Activated effector memory CD4-positive, alpha-beta T cell treated with anti-CD3 and anti-CD28 coated beads, Interleukin-2, amount 50 U/mL, for 16 hours (primary cell): ENCODE measurements at regions not wholly inside any gene's neighbourhood (a gene's known extent, or its start where the extent isn't known, plus 50 kb on each side); places are given as distances from the start of the nearest gene placed in this dataset.
A peak's percentile ranks its signal among the peaks of the same experiment; 100 is the strongest.

ENCODE experiments used
- DNase-seq: peaks from one replicate; pipeline ENCODE4 v3.0.0-alpha.2; 2020

- DNase-seq: no peak
Measured at GRCh38 chr11:104652996-104653395, 245.3 kb downstream of the CASP12 start.

- no peak for DNase-seq
Measured at GRCh38 chr11:104650234-104650633, 248.0 kb downstream of the CASP12 start.

GRCh38 chr11:104649002-104649401 is 249.3 kb downstream of the CASP12 start:
- DNase-seq: no peak

- no peak for DNase-seq
Measured at GRCh38 chr11:104645261-104646222, 252.7 kb downstream of the CASP12 start.

GRCh38 chr11:104637662-104638170 is 260.5 kb downstream of the CASP12 start:
- no peak for DNase-seq

- no peak for DNase-seq
Measured at GRCh38 chr11:104633226-104633625, 265.0 kb downstream of the CASP12 start.

- no peak for DNase-seq
Measured at GRCh38 chr11:104630352-104630751, 267.9 kb downstream of the CASP12 start.

- no peak for DNase-seq
Measured at GRCh38 chr11:104625246-104625645, 273.0 kb downstream of the CASP12 start.

GRCh38 chr11:104624021-104624420 is 274.2 kb downstream of the CASP12 start:
- no peak for DNase-seq

GRCh38 chr11:104623518-104623917 is 274.7 kb downstream of the CASP12 start:
- DNase-seq: no peak

GRCh38 chr11:104620991-104621390 is 277.3 kb downstream of the CASP12 start:
- DNase-seq: no peak

- no peak for DNase-seq
Measured at GRCh38 chr11:104619751-104620150, 278.5 kb downstream of the CASP12 start.

- DNase-seq: no peak
Measured at GRCh38 chr11:104618954-104619353, 279.3 kb downstream of the CASP12 start.

GRCh38 chr11:104614961-104615360 is 283.3 kb downstream of the CASP12 start:
- no peak for DNase-seq

- DNase-seq: no peak
Measured at GRCh38 chr11:104614117-104614680, 284.1 kb downstream of the CASP12 start.

GRCh38 chr11:104610635-104611034 is 287.6 kb downstream of the CASP12 start:
- no peak for DNase-seq

- DNase-seq: peak; percentile 70
Measured at GRCh38 chr11:104609311-104610085, 288.8 kb downstream of the CASP12 start.

GRCh38 chr11:104602643-104603042 is 295.6 kb downstream of the CASP12 start:
- no peak for DNase-seq

GRCh38 chr11:104594228-104594958 is 303.9 kb downstream of the CASP12 start:
- DNase-seq: no peak

- DNase-seq: no peak
Measured at GRCh38 chr11:104588970-104589369, 309.3 kb downstream of the CASP12 start.

GRCh38 chr11:104588446-104588845 is 309.8 kb downstream of the CASP12 start:
- no peak for DNase-seq

GRCh38 chr11:104584823-104585222 is 313.4 kb downstream of the CASP12 start:
- no peak for DNase-seq

- no peak for DNase-seq
Measured at GRCh38 chr11:104583857-104584256, 314.4 kb downstream of the CASP12 start.
